CD8-positive, alpha-beta memory T cell (primary cell): ENCODE measurements at regions not wholly inside any gene's neighbourhood (a gene's known extent, or its start where the extent isn't known, plus 50 kb on each side); places are given as distances from the start of the nearest gene placed in this dataset.

Source experiments
- CTCF ChIA-PET: fragments of 350-600 bp; sonication (Branson Sonifier 250); formaldehyde crosslinking; loops from one replicate; lab custom pipeline; 2021; ENCODE audit warnings: antibody characterized with exemption; lab: Charles Lee
- POLR2A ChIA-PET: fragments of 350-600 bp; sonication (Branson Sonifier 250); formaldehyde crosslinking; loops from one replicate; lab custom pipeline; 2021; ENCODE audit warnings: antibody characterized with exemption; lab: Charles Lee
- DNase-seq, 5 donors: peaks; one replicate each; pipeline versions ENCODE4 v3.0.0 to v3.0.0-alpha.2; 2020 to 2022; ENCODE audit warnings: mixed read lengths in 1 of 5
- H3K27ac ChIP-seq: one replicate; pipeline ENCODE4 v1.7.0; 2013; ENCODE audit warnings: low read depth, mild to moderate bottlenecking, low read length, moderate library complexity
- H3K27me3 ChIP-seq: 2 replicates; pipeline ENCODE4 v1.7.0; 2013; ENCODE audit warnings: low read length, mild to moderate bottlenecking; ENCODE audit not compliant: insufficient read depth, poor library complexity, severe bottlenecking
- H3K36me3 ChIP-seq: 2 replicates; pipeline ENCODE4 v1.7.0; 2013; ENCODE audit warnings: mild to moderate bottlenecking, low read length, moderate library complexity; ENCODE audit not compliant: insufficient read depth
- H3K4me1 ChIP-seq: 2 replicates; pipeline ENCODE4 v1.7.0; 2013; ENCODE audit warnings: mild to moderate bottlenecking, low read length, moderate library complexity; ENCODE audit not compliant: insufficient read depth
- H3K4me3 ChIP-seq: 2 replicates; pipeline ENCODE4 v1.7.0; 2013; ENCODE audit warnings: mild to moderate bottlenecking, low read length
- H3K9me3 ChIP-seq: 2 replicates; pipeline ENCODE4 v1.7.0; 2013; ENCODE audit warnings: mild to moderate bottlenecking, low read length
- H3K27ac Mint-ChIP-seq, 8 donors: one replicate each; pipeline ENCODE4 v1.8.0; 2020 to 2021; ENCODE audit warnings: mixed read lengths in 8 of 8, mild to moderate bottlenecking in 6 of 8, inconsistent platforms in 3 of 8, moderate library complexity in 3 of 8
- H3K27me3 Mint-ChIP-seq, 2 donors: one replicate each; pipeline ENCODE4 v1.8.0; 2020 to 2021; ENCODE audit warnings: mixed read lengths in 2 of 2, mild to moderate bottlenecking in 1 of 2, moderate library complexity in 1 of 2
- H3K36me3 Mint-ChIP-seq, 3 donors: one replicate each; pipeline ENCODE4 v1.8.0; 2020 to 2021; ENCODE audit warnings: mixed read lengths in 3 of 3, inconsistent platforms in 1 of 3, mild to moderate bottlenecking in 1 of 3
- H3K4me1 Mint-ChIP-seq, 3 donors: one replicate each; pipeline ENCODE4 v1.8.0; 2020 to 2021; ENCODE audit warnings: mixed read lengths in 3 of 3, inconsistent platforms in 1 of 3, mild to moderate bottlenecking in 1 of 3
- H3K4me3 Mint-ChIP-seq, 7 donors: one replicate each; pipeline ENCODE4 v1.8.0; 2020 to 2021; ENCODE audit warnings: mixed read lengths in 7 of 7, mild to moderate bottlenecking in 6 of 7, moderate library complexity in 4 of 7, inconsistent platforms in 2 of 7
- H3K9me3 Mint-ChIP-seq, 5 donors: one replicate each; pipeline ENCODE4 v1.8.0; 2020 to 2022; ENCODE audit warnings: mixed read lengths in 5 of 5, mild to moderate bottlenecking in 3 of 5, moderate library complexity in 2 of 5, inconsistent platforms in 1 of 5

DNA sequence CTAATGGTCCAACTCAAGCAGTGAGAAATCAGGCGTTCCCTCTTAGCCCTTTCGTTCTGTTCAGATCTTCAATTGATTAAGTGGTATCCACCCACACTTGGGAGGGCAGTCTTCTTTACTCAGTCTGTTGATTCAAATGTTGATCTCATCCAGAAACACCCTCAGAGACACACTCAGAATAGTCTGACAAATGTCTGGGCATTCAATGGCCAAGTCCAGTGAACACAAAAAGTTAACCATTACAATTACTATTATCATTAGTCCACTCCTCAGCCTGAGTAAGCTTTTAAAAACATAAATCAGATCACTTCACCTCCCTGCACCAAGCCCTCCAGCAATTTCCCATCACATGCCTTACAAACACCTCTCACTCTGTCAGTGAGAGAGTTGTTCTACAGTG is 423.2 kb downstream of the RFPL4B start:
- POLR2A ChIA-PET, result no interaction called here
- Mint-ChIP-seq H3K27me3 (no peaks in the 10 kb centered on the region), H3K4me1 (no peaks in the 10 kb centered on the region), H3K27ac (no peak overlapping the region), H3K9me3 (peaks cover 0 to 20% (median 15%) of the 10 kb centered on the region in 5 donors), H3K4me3 (no peak overlapping the region), H3K36me3 (no peaks in the 10 kb centered on the region)
- Histone ChIP-seq H3K27ac (no peak overlapping the region), H3K9me3 (no peaks in the 10 kb centered on the region), H3K27me3 (no peaks in the 10 kb centered on the region), H3K4me3 (no peak overlapping the region), H3K4me1 (no peaks in the 10 kb centered on the region), H3K36me3 (no peaks in the 10 kb centered on the region)
- DNase-seq, result no peak
- CTCF ChIA-PET, result no interaction called here

DNA sequence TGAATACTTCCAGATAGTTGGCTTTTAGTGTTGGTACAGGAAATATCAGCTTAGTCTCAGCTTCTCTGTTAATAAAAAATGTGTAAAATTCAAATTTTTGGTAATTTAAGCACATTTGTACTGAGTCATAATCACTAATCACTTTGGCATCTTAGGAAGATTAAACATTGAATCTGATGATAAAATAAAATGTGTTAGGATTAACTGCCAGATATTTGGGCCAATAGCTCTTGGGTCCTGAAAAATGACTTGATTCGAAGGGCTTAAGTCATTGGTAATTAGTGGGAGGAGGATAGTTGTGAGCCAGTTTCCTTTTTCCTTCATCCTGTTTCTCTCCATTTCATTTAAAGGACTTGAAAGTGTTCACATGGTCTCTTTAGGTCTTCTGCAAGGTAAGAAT is 426.1 kb downstream of the RFPL4B start:
- Mint-ChIP-seq H3K36me3 (no peaks in the 10 kb centered on the region), H3K4me1 (no peaks in the 10 kb centered on the region), H3K27me3 (no peaks in the 10 kb centered on the region), H3K9me3 (peaks cover 0 to 16% (median 8%) of the 10 kb centered on the region in 5 donors), H3K27ac (no peak overlapping the region), H3K4me3 (no peak overlapping the region)
- H3K27ac ChIP-seq, result no peak overlapping the region
- H3K4me3 ChIP-seq, result no peak overlapping the region
- ChIA-PET CTCF (no interaction called here), POLR2A (no interaction called here)
- H3K4me1 ChIP-seq, result no peaks in the 10 kb centered on the region
- H3K9me3 ChIP-seq, result no peaks in the 10 kb centered on the region
- no peaks in the 10 kb centered on the region for H3K27me3 ChIP-seq
- no peak for DNase-seq
- H3K36me3 ChIP-seq, result no peaks in the 10 kb centered on the region

DNA sequence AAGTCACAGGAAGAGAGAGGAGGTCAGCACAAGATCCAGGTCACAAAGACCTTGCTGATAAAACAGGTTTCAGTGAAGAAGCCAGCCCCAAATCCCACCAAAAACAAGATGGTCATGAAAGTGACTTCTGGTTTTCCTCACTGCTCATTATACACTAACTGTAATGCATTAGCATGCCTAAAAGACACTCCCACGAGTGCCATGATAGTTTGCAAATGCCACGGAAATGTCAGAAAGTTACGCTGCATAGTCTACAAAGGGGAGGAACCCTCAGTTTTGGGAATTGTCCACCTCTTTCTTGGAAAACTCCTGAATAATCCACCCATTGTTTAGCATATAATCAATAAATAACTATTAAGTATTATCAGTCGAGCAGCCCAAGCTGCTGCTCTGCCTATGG is 427.2 kb downstream of the RFPL4B start:
- Histone ChIP-seq H3K36me3 (no peaks in the 10 kb centered on the region), H3K4me3 (no peak overlapping the region), H3K9me3 (no peaks in the 10 kb centered on the region), H3K27ac (no peak overlapping the region), H3K27me3 (no peaks in the 10 kb centered on the region), H3K4me1 (no peaks in the 10 kb centered on the region)
- Mint-ChIP-seq H3K4me3 (no peak overlapping the region), H3K4me1 (no peaks in the 10 kb centered on the region), H3K27ac (no peak overlapping the region), H3K27me3 (no peaks in the 10 kb centered on the region), H3K9me3 (peaks cover 0 to 9% (median 3%) of the 10 kb centered on the region in 5 donors), H3K36me3 (no peaks in the 10 kb centered on the region)
- CTCF ChIA-PET, result no interaction called here
- POLR2A ChIA-PET, result no interaction called here
- no peak for DNase-seq

DNA sequence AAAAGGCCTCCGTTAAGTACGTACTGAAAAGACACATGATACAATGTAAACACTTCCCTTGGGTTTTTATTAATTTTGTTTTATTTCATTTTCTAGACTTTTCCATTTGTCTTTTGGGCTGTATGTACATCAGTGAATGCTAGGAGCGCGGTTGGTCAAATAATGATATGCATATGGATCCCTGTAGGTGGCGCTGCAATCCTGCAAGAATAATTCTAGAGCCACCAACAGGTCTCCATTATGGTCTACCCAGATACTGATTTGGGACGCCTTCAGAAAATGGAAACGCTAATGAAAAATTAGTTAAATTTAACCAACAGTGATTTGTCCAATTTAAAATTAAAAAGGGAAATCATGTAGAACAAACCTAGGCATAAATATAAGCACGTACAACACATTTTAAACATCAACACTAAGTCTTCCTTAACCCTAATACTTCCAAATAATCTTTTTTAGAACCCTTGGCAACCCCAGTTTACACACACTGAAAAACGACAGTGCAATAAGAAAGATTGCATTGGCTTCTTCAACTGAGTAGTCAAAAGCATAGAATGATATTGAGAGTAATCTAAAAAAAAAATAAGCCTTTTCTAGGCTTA is 433.5 kb downstream of the RFPL4B start:
- ChIA-PET CTCF (no interaction called here), POLR2A (no interaction called here)
- Histone ChIP-seq H3K4me3 (no peak overlapping the region), H3K9me3 (no peaks in the 10 kb centered on the region), H3K36me3 (no peaks in the 10 kb centered on the region), H3K27ac (no peak overlapping the region), H3K27me3 (no peaks in the 10 kb centered on the region), H3K4me1 (no peaks in the 10 kb centered on the region)
- Mint-ChIP-seq H3K9me3 (peaks cover 0 to 6% (median 0%) of the 10 kb centered on the region in 5 donors), H3K4me1 (no peaks in the 10 kb centered on the region), H3K27me3 (no peaks in the 10 kb centered on the region), H3K4me3 (no peak overlapping the region), H3K36me3 (no peaks in the 10 kb centered on the region), H3K27ac (no peak overlapping the region)
- no peak for DNase-seq

DNA sequence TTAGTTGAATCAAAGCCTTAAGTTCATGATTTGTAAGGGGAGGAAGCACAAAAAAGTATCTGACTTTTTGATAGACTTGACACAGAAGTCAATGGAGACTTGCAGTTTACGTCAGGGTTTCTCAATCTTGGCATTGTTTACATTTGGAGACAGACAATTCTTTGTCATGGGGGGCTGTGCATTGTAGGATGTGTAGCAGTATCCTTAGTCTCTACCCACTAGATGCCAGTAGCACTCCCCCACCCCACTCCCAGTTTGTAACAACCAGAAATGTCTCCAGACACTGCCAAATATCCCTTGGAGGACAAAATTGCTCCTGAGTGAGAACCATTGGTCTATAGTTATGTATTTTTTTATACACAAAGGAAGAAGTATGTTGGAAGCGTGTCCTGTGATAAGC is 434.1 kb downstream of the RFPL4B start:
- POLR2A ChIA-PET, result no interaction called here

DNA sequence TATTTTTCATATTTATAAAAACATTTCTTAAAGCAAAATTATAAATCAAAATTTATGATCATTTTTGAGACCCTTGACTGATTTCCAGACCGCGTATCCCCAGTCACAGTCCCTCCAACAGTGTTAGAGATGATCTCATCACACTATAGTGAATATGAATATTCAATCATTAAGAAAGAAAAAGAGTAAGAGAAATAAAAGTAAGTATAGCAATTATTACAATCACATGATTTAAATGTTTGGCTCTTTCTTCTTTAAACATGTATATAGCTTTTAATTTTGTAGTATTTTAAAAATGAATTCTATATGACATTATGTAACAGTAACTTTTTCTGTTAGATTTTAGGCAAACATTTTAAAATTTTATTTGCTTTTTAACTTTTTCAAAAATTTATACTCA is 438.3 kb downstream of the RFPL4B start:
- Histone ChIP-seq H3K4me3 (no peak overlapping the region), H3K36me3 (no peaks in the 10 kb centered on the region), H3K27ac (no peak overlapping the region), H3K27me3 (no peaks in the 10 kb centered on the region), H3K4me1 (no peaks in the 10 kb centered on the region), H3K9me3 (no peaks in the 10 kb centered on the region)
- Mint-ChIP-seq H3K27ac (no peak overlapping the region), H3K27me3 (no peaks in the 10 kb centered on the region), H3K9me3 (peaks cover 0 to 11% (median 3%) of the 10 kb centered on the region in 5 donors), H3K4me3 (no peak overlapping the region), H3K36me3 (no peaks in the 10 kb centered on the region), H3K4me1 (no peaks in the 10 kb centered on the region)
- no peak for DNase-seq
- POLR2A ChIA-PET, result no interaction called here
- CTCF ChIA-PET, result no interaction called here

More for the DNA sequence above, 434.1 kb downstream of the RFPL4B start:
- Histone ChIP-seq H3K27me3 (no peaks in the 10 kb centered on the region), H3K36me3 (no peaks in the 10 kb centered on the region), H3K9me3 (no peaks in the 10 kb centered on the region), H3K27ac (no peak overlapping the region), H3K4me3 (no peak overlapping the region), H3K4me1 (no peaks in the 10 kb centered on the region)
- H3K36me3 Mint-ChIP-seq, result no peaks in the 10 kb centered on the region
- H3K27ac Mint-ChIP-seq, result no peak overlapping the region
- H3K9me3 Mint-ChIP-seq, result peaks cover 0 to 6% (median 0%) of the 10 kb centered on the region in 5 donors
- H3K27me3 Mint-ChIP-seq, result no peaks in the 10 kb centered on the region
- DNase-seq, result no peak
- CTCF ChIA-PET, result no interaction called here
- H3K4me3 Mint-ChIP-seq, result no peak overlapping the region
- no peaks in the 10 kb centered on the region for H3K4me1 Mint-ChIP-seq

DNA sequence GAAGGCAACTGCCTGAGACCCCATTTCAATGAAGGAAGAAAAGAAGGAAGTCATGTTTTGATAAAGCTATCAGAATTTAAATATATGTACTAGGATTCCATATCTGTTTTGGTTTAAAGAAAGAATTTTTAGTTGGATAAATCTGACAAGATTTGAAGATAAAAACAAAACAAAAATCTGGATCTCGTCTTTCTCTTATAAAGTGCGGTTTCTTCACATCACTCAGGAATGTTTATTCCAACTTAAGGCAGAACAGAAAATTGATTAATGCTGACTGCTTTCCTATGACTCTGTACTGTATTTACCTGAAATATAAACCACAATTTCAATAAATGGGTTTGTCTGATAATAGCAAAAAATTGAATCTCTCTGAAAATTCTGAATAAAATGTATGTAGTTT is 439.7 kb downstream of the RFPL4B start:
- CTCF ChIA-PET, result no interaction called here
- POLR2A ChIA-PET, result no interaction called here

DNA sequence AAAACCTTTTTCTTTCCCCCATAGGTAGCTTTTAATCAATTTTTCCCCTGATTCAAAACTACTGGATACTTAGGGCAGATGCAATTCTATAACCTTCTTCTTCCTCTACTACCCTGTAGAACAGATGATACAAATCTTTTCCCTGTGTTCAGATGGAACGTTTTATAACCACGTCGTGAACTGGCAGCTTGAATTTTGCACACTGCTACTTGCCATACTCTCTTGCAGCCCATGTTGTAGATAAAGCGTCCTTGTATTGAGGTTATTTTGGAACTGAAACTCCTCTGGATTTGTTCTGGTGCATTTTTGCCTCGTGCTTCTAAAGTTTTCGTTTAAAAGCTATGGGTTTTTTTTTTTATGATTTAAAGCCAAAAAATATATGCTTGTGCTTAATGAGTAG is 440.2 kb downstream of the RFPL4B start:
- peaks cover 0 to 17% (median 3%) of the 10 kb centered on the region in 5 donors for H3K9me3 Mint-ChIP-seq
- no peak overlapping the region for H3K27ac Mint-ChIP-seq
- Histone ChIP-seq H3K27me3 (no peaks in the 10 kb centered on the region), H3K9me3 (no peaks in the 10 kb centered on the region), H3K4me3 (no peak overlapping the region), H3K36me3 (no peaks in the 10 kb centered on the region), H3K27ac (no peak overlapping the region), H3K4me1 (no peaks in the 10 kb centered on the region)
- CTCF ChIA-PET, result no interaction called here
- no peaks in the 10 kb centered on the region for H3K27me3 Mint-ChIP-seq
- no peaks in the 10 kb centered on the region for H3K4me1 Mint-ChIP-seq
- H3K4me3 Mint-ChIP-seq, result no peak overlapping the region
- POLR2A ChIA-PET, result no interaction called here
- no peaks in the 10 kb centered on the region for H3K36me3 Mint-ChIP-seq
- DNase-seq, result no peak

More for the DNA sequence above, 439.7 kb downstream of the RFPL4B start:
- no peak overlapping the region for H3K4me3 Mint-ChIP-seq
- Histone ChIP-seq H3K27me3 (no peaks in the 10 kb centered on the region), H3K4me1 (no peaks in the 10 kb centered on the region), H3K9me3 (no peaks in the 10 kb centered on the region), H3K4me3 (no peak overlapping the region), H3K36me3 (no peaks in the 10 kb centered on the region), H3K27ac (no peak overlapping the region)
- no peak for DNase-seq
- no peak overlapping the region for H3K27ac Mint-ChIP-seq
- peaks cover 0 to 14% (median 3%) of the 10 kb centered on the region in 5 donors for H3K9me3 Mint-ChIP-seq
- no peaks in the 10 kb centered on the region for H3K36me3 Mint-ChIP-seq
- H3K4me1 Mint-ChIP-seq, result no peaks in the 10 kb centered on the region
- no peaks in the 10 kb centered on the region for H3K27me3 Mint-ChIP-seq
